Testis (tissue), 2 donors: ENCODE measurements at regions not wholly inside any gene's neighbourhood (a gene's known extent, or its start where the extent isn't known, plus 50 kb on each side); places are given as distances from the start of the nearest gene placed in this dataset.

Experiments
- POLR2A ChIP-seq: fragments of 450-650 bp; IDR thresholded peaks from one replicate; pipeline ENCODE4 v1.6.1; 2017; ENCODE audit warnings: antibody characterized with exemption, mild to moderate bottlenecking, moderate library complexity
- TF ChIP-seq, protein P1 (sequence below), 3 experiments: fragments of 450-650 bp in 2 of 3; fragments of 200-600 bp in 1 of 3; sonication (generic) in 1 of 3; IDR thresholded peaks; one replicate each; pipeline ENCODE4 v1.5.1; 2016 to 2019; ENCODE audit warnings: antibody characterized with exemption in 3 of 3, mild to moderate bottlenecking in 2 of 3, moderate library complexity in 1 of 3

DNA sequence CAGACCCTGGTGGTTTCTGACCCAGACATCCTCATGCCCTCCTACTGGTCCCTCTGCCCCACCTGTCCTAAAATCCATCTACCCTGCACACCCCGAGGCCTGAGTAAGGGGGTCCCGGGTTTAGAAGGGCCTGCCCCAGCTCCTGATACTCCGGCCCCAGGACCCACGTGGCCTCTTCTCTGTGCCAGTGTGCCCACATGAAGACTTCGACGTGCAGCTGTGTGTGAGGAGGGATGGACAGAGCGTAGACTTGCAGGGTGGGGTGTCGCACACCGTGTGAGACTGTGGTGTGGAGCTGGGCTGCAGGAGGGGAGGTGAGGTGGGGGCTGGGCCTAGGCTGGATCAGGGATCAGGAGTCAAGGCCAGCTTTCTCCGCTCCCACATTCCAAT, 461.1 kb downstream of the PTPRU start:
- TF ChIP-seq, protein P1, sequence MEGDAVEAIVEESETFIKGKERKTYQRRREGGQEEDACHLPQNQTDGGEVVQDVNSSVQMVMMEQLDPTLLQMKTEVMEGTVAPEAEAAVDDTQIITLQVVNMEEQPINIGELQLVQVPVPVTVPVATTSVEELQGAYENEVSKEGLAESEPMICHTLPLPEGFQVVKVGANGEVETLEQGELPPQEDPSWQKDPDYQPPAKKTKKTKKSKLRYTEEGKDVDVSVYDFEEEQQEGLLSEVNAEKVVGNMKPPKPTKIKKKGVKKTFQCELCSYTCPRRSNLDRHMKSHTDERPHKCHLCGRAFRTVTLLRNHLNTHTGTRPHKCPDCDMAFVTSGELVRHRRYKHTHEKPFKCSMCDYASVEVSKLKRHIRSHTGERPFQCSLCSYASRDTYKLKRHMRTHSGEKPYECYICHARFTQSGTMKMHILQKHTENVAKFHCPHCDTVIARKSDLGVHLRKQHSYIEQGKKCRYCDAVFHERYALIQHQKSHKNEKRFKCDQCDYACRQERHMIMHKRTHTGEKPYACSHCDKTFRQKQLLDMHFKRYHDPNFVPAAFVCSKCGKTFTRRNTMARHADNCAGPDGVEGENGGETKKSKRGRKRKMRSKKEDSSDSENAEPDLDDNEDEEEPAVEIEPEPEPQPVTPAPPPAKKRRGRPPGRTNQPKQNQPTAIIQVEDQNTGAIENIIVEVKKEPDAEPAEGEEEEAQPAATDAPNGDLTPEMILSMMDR (IDR thresholded peaks at IDR 0.05), result no peak
- no peak for TF ChIP-seq POLR2A
